ENCODE measurements at regions not wholly inside any gene's neighbourhood (a gene's known extent, or its start where the extent isn't known, plus 50 kb on each side); places are given as distances from the start of the nearest gene placed in this dataset.

DNA sequence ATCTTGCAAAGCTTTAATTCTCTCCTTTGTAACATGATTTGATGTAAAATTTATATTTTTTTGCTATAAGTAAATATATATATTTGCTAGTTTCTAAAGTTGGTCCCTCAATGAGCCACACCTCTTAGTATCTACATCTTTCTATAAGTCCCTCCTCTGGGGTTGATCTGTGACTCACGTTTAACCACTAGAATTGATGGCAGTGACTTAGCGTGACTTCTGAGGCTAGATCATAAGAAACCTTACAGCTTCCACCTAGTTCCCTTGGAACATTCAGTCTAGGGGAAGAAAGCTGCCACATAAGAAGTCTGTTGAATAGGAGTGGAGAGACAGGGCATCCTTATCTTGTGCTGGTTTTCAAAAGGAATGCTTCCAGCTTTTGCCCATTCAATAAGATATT lies 56.6 kb upstream of the TNIK start (continued):
- TF ChIP-seq NFE2 (CRISPR knock-in tag; IDR thresholded peaks at IDR 0.05) (no peak), NAIF1 (CRISPR knock-in tag; IDR thresholded peaks at IDR 0.05; ENCODE audit: borderline replicate concordance) (no peak), RFX3 (CRISPR knock-in tag; IDR thresholded peaks at IDR 0.05) (no peak), ZNF687 (CRISPR knock-in tag; IDR thresholded peaks at IDR 0.05) (no peak)

DNA sequence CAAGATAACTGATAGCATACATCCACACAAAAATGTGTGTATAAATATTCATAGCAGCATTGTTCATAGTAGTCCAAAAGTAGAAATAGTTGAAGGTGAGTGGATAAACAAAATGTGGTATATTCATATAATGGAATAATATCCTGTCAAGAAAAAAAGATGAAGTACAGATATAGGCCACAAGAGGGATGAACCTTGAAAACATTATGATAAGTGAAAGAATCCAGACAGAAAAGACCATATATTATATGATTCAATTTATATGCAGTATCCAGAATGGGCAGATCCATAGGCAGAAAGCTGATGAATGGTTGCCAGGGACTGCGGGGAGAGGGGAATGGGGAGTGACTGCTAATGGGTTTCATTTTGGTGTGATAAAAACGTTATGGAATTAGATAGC lies 54.3 kb upstream of the TNIK start:
- no peak for ATAC-seq
- intact Hi-C loops (cut with micrococcal nuclease; ENCODE audit: unreplicated experiment): no loop called here
- ChIA-PET POLR2A (no interaction called here), CTCF (ENCODE audit: low intra/inter-chr PET ratio, low total read pairs) (no interaction called here)
- no peak for DNase-seq (ENCODE audit: low spot score)
- Histone ChIP-seq H3K27me3 (ENCODE audit: control insufficient read depth in 1 of 2, insufficient read depth in 2 of 2, low read length in 2 of 2) (no peaks in the 10 kb centered on the region; a peak in 1 of 5 replicates), H3K4me1 (ENCODE audit: insufficient read depth, low read length) (no peaks in the 10 kb centered on the region), H3K27ac (ENCODE audit: extremely low read length, insufficient read depth, low read length) (no peak overlapping the region), H3K79me2 (ENCODE audit: insufficient read depth, low read length) (no peaks in the 10 kb centered on the region), H3K9me3 (ENCODE audit: low read length) (no peaks in the 10 kb centered on the region), H3K4me3 (replicated peaks in 1 of 3; ENCODE audit: insufficient read depth in 1 of 3, low read depth in 2 of 3, low read length in 3 of 3) (no peak overlapping the region), H2AFZ (ENCODE audit: low read length) (no peak overlapping the region), H3K4me2 (ENCODE audit: low read depth, low read length) (no peak overlapping the region), H3K9ac (ENCODE audit: insufficient read depth, low read depth, low read length) (no peak overlapping the region), H3K36me3 (replicated peaks in 1 of 2; ENCODE audit: control insufficient read depth in 1 of 2, insufficient read depth in 2 of 2, low read length in 2 of 2) (no peaks in the 10 kb centered on the region), H4K20me1 (ENCODE audit: insufficient read depth, low read length) (no peaks in the 10 kb centered on the region)
- no peak for FAIRE-seq
- no TSS peak for BruUV-seq (replicated peaks)
- TF ChIP-seq ZFP82 (CRISPR knock-in tag; IDR thresholded peaks at IDR 0.05; ENCODE audit: borderline replicate concordance) (no peak), POLR2AphosphoS5 (IDR thresholded peaks at IDR 0.05; ENCODE audit: low read depth, low read length) (no peak), ZNF709 (CRISPR knock-in tag; IDR thresholded peaks at IDR 0.05) (no peak), HHEX (CRISPR knock-in tag; IDR thresholded peaks at IDR 0.05) (no peak), HCFC1 (IDR thresholded peaks at IDR 0.05; ENCODE audit: low read depth, low read length) (no peak), ZNF274 (CRISPR knock-in tag; IDR thresholded peaks at IDR 0.05) (no peak), ZNF337 (CRISPR knock-in tag; IDR thresholded peaks at IDR 0.05; ENCODE audit: borderline replicate concordance, low read depth) (no peak), TOE1 (CRISPR knock-in tag; IDR thresholded peaks at IDR 0.05) (no peak), ZSCAN30 (CRISPR knock-in tag; IDR thresholded peaks at IDR 0.05) (no peak), ZNF256 (CRISPR knock-in tag; conservative IDR thresholded peaks at IDR 0.05) (no peak), TERF1 (CRISPR knock-in tag; IDR thresholded peaks at IDR 0.05) (no peak), MLLT10 (CRISPR knock-in tag; IDR thresholded peaks at IDR 0.05) (no peak), GFI1 (CRISPR knock-in tag; IDR thresholded peaks at IDR 0.05; ENCODE audit: borderline replicate concordance) (no peak), BRCA1 (CRISPR knock-in tag; IDR thresholded peaks at IDR 0.05) (no peak), CEBPB (IDR thresholded peaks at IDR 0.05; ENCODE audit: borderline replicate concordance, low read depth, low read length) (no peak), GMEB1 (CRISPR knock-in tag; IDR thresholded peaks at IDR 0.05; ENCODE audit: borderline replicate concordance) (no peak), HDAC2 (CRISPR knock-in tag; IDR thresholded peaks at IDR 0.05) (no peak)
- 50% methylated on average over 2 of the region's 2 CpGs for WGBS (ENCODE audit: low lambda C conversion rate)
- in situ Hi-C loops (cut with HindIII; ENCODE audit: extremely low pct_ligation_motif_present, low pct_unique_long_range_greater_than_20kb): no loop called here

All from HepG2 (cell line).